GM12865 (cell line): ENCODE measurements at regions not wholly inside any gene's neighbourhood (a gene's known extent, or its start where the extent isn't known, plus 50 kb on each side); places are given as distances from the start of the nearest gene placed in this dataset.
"Not testable (repeated sequence)": the region's sequence is repeated elsewhere in the genome, so short reads cannot be mapped to it uniquely, and the experiment has no call there.

Source experiments
- DNase-seq: peaks from one replicate; pipeline ENCODE4 v3.0.0; 2010; ENCODE audit warnings: low read depth
- H3K4me3 ChIP-seq: 2 replicates; pipeline ENCODE4 v1.5.1; 2011; ENCODE audit warnings: mild to moderate bottlenecking, low read depth, low read length, control low read depth
- TF ChIP-seq, protein P1 (sequence below): IDR thresholded peaks from 2 replicates; pipeline ENCODE4 v1.5.1; 2011; ENCODE audit warnings: low read length, control low read depth, low read depth, inconsistent platforms; ENCODE audit not compliant: insufficient read depth; ENCODE audit errors: missing control alignments

- TF ChIP-seq, protein P1, sequence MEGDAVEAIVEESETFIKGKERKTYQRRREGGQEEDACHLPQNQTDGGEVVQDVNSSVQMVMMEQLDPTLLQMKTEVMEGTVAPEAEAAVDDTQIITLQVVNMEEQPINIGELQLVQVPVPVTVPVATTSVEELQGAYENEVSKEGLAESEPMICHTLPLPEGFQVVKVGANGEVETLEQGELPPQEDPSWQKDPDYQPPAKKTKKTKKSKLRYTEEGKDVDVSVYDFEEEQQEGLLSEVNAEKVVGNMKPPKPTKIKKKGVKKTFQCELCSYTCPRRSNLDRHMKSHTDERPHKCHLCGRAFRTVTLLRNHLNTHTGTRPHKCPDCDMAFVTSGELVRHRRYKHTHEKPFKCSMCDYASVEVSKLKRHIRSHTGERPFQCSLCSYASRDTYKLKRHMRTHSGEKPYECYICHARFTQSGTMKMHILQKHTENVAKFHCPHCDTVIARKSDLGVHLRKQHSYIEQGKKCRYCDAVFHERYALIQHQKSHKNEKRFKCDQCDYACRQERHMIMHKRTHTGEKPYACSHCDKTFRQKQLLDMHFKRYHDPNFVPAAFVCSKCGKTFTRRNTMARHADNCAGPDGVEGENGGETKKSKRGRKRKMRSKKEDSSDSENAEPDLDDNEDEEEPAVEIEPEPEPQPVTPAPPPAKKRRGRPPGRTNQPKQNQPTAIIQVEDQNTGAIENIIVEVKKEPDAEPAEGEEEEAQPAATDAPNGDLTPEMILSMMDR: no peak
- H3K4me3 ChIP-seq: no peak overlapping the region
- DNase-seq: no peak
Measured at GRCh38 chr10:130283219-130283545, 147.0 kb downstream of the GLRX3 start.

DNA sequence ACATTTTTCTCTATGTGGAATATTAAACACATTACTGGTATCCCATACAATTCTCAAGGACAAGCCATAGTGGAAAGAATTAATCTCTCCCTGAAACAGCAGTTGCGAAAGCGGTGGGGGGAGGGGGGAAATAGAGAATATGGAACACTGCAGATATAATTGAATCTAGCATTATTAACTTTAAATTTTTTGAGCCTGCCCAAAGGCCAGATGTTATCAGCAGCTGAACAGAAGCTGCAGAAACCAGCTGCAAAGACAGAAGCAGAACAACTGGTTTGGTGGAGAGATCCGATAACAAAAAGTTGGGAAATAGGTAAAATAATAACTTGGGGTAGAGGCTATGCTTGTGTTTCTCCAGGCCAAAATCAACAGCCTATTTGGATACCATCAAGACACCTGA lies 159.6 kb downstream of the GLRX3 start:
- DNase-seq, H3K4me3 ChIP-seq: not testable (repeated sequence)

DNA sequence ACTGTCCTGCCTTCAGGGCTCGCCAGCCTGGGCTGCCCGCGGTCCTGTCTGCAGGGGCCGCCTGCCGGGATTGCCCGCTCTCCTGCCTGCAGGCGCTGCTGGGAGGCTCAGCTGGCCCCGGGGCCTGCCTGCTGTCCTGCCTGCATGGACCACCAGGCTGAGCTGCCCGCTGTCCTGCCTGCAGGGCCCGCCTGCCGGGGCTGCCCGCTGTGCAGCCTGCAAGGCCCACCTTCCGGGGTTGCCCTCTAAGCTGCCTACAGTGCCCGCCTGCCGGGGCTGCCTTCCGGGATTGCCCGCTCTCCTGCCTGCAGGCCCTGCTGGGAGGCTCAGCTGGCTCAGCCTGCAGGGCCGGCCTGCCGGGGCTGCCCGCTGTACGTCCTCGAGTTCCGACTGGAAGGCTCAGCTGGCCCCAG lies 164.4 kb downstream of the GLRX3 start:
- TF ChIP-seq, protein P1: no peak
- no peak overlapping the region for H3K4me3 ChIP-seq
- no peak for DNase-seq

DNA sequence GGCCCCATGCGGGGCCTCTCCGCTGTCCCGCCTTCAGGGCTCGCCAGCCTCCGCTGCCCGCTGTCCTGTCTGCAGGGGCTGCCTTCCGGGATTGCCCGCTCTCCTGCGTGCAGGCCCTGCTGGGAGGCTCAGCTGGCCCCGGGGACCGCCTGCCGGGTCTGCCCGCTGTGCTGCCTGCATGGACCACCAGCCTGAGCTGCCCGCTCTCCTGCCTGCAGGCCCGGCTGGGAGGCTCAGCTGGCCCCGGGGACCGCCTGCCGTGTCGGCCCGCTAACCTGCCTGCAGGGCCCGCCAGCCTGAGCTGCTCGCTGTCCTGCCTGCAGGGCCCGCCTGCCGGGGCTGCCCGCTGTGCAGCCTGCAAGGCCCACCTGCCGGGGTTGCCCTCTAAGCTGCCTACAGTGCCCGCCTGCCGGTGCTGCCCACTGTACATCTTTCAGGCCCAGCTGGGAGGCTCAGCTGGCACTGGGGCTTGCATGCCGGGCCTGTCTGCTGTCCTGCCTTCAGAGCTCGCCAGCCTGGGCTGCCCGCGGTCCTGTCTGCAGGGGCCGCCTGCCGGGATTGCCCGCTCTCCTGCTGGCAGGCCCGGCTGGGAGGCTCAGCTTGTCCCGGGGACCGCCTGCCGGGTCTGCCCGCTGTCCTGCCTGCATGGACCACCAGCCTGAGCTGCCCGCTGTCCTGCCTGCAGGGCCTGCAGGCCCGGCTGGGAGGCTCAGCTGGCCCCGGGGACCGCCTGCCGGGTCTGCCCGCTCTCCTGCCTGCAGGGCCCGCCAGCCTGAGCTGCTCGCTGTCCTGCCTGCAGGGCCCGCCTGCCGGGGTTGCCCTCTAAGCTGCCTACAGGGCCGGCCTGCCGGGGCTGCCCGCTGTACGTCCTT lies 165.1 kb downstream of the GLRX3 start:
- TF ChIP-seq, protein P1: no peak
- no peak for DNase-seq
- no peak overlapping the region for H3K4me3 ChIP-seq

DNA sequence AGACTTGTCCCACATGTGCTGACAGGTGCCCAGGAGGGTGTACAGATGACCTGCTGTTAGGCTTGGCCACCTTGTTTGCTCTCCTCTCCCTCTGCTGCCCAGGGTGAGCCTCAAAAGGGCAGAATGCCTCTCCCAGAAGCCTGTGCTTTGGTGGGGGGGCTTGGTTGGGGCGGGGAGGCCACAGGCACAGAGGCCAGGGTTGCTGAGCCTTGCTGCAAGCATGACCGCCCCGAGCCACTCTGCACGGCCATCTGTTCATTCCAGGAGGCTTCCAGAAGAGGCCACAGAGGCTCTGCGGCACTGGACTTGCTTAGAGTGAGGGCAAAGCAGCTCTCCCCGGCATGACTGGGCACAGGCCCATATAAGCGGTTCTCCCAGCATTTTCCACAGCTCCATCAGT lies 190.8 kb downstream of the GLRX3 start:
- TF ChIP-seq, protein P1: no peak
- no peak for DNase-seq
- H3K4me3 ChIP-seq: no peak overlapping the region

- no peak for DNase-seq
- no peak overlapping the region for H3K4me3 ChIP-seq
- TF ChIP-seq, protein P1: no peak
Measured at GRCh38 chr10:130329792-130330191, 193.6 kb downstream of the GLRX3 start.

DNA sequence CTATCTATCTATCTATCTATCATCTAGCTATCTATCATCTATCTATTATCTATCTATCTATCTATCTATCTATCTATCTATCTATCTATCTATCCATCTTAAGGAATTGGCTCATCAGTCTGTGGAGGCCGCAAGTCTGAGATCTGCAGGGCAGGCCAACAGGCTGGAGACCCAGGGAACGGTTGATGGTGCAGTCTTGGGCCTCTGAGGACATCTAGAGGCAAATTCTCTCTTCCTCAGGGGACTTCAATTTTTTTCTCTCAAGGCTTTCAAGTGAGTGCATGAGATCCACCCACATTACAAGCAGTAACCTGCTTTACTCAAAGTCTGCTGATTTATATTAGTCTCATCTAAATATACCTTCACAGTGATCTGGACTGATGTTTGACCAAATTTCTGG lies 197.0 kb downstream of the GLRX3 start:
- no peak for DNase-seq
- TF ChIP-seq, protein P1: no peak
- no peak overlapping the region for H3K4me3 ChIP-seq
